Activated CD4-positive, alpha-beta T cell treated with anti-CD3 and anti-CD28 coated beads for 1 hour (primary cell): ENCODE measurements at regions not wholly inside any gene's neighbourhood (a gene's known extent, or its start where the extent isn't known, plus 50 kb on each side); places are given as distances from the start of the nearest gene placed in this dataset.

ENCODE experiments used
- DNase-seq: peaks from one replicate; pipeline ENCODE4 v3.0.0-alpha.2; 2020

GRCh38 chr7:32131091-32131490, 60.9 kb upstream of the PDE1C start:
- no peak for DNase-seq

GRCh38 chr7:32126843-32127242, 56.6 kb upstream of the PDE1C start:
- DNase-seq = no peak
